GM12873 (cell line): ENCODE measurements at regions not wholly inside any gene's neighbourhood (a gene's known extent, or its start where the extent isn't known, plus 50 kb on each side); places are given as distances from the start of the nearest gene placed in this dataset.

Experiments used
- TF ChIP-seq, protein P1 (sequence below): IDR thresholded peaks from 2 replicates; pipeline ENCODE4 v1.5.1; 2012; ENCODE audit warnings: low read depth, mild to moderate bottlenecking, moderate library complexity, low read length, control low read depth; ENCODE audit not compliant: insufficient read depth; ENCODE audit errors: missing control alignments

DNA sequence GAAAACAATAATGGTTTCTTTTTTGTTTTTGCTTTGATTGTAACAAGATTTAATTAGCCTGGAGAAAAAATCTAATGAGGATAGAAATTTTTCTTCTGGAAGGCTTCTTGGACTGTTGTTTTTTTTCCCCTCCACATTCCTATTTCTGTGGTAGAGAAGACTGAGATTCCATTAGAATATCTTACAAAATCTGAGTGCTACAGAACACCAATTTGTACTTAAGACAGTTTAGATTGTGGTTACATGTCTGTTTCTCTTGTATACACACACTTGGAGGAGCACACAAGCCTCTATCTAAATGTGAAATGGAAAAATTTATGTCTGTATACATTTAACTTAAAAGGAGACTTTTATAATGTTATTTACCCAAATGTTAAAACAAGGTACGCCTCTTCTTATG is 176.9 kb upstream of the ARSJ start:
- TF ChIP-seq, protein P1, sequence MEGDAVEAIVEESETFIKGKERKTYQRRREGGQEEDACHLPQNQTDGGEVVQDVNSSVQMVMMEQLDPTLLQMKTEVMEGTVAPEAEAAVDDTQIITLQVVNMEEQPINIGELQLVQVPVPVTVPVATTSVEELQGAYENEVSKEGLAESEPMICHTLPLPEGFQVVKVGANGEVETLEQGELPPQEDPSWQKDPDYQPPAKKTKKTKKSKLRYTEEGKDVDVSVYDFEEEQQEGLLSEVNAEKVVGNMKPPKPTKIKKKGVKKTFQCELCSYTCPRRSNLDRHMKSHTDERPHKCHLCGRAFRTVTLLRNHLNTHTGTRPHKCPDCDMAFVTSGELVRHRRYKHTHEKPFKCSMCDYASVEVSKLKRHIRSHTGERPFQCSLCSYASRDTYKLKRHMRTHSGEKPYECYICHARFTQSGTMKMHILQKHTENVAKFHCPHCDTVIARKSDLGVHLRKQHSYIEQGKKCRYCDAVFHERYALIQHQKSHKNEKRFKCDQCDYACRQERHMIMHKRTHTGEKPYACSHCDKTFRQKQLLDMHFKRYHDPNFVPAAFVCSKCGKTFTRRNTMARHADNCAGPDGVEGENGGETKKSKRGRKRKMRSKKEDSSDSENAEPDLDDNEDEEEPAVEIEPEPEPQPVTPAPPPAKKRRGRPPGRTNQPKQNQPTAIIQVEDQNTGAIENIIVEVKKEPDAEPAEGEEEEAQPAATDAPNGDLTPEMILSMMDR = no peak

DNA sequence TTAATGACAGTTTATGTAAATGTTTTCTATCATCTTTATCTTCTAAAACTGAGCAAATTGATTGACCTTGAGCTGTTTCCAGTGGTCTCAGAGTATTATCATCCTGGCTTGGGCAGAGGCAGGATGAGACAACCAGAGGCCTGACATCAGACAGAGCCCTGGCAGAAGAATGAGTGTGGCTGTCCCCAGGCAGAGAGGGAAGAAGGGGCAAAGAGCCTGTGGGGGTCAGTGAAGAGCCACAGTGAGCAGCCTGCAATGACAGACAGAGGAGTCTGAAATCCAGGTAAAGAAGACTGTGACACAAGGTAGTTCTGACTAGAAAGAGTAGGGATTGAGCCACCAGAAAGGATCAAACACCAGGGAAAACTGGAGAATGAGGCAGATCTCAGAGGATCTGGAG is 182.4 kb upstream of the ARSJ start:
- TF ChIP-seq, protein P1 = no peak

DNA sequence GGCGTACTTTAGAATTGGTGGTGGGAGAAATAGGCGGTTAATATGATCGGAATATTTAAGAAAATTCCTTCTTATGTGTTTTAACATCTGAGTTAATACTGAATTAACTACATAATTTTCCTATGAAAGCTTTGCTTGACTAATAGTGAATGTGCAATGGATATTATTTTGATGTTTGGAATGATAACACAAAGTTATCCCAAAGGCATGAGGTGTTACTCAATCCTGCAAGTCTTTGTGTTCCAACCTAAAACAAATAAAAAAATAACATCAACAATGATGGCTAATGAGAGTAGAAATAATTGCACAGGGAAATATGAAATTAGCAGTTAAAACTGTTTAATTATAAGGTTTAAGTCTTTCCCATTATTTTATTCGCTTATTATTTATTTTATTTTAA is 183.6 kb upstream of the ARSJ start:
- TF ChIP-seq, protein P1 = no peak

DNA sequence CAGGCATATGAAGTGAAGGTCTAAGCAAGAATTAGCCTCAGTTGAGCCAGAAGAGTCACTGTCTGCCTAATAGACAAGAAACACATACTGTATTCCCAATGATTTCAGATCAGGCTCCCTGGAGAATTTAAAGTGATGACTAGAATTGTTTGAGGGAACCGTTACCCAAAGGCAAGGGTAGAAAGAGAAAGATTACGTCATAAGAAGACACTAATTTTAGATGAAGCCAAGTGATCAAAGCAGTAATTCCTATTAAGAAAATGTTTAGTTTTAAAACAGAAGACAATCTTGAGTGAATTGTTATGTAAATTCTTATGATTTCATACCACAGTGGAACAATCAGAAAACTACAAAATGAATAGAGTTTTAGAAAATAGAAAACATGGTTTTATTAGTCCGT is 194.5 kb upstream of the ARSJ start:
- TF ChIP-seq, protein P1 = no peak

DNA sequence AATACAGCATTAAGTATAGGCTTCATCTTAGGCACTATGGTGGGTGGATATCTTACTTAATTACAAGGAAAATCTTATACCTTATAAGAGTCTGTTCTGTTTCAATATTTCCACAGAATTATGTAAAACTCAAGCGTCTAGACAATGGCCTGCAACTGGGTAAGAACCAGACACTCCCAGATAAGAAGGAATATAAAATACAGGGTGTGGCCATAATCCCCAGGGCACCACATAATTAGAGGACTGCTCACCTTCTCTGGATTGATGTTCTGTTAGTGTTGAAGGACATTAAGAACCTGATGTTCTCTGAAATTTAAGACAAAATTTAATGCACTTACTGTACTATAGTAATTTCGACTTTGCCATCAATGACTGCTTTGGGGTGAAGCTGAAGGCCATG is 198.2 kb upstream of the ARSJ start:
- TF ChIP-seq, protein P1 = no peak

DNA sequence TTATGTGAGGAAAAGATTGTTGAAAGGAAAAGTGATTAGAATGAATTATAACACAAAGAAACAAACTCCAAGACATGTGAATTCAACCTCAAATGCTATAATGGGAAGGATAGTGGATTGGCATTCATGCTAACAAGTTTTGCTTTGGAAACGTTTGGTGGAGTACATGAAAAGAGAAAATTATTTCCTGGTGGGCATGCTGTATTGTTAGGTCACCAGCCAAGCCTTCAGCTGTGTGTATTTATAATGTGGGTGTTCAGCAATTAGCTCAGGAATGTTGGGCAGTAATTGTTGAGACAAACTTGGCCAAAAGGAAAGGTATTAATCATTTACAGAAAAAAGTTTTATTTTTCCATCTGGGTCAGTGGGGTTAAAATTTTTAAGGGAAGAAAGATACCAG is 198.9 kb upstream of the ARSJ start:
- TF ChIP-seq, protein P1 = no peak

DNA sequence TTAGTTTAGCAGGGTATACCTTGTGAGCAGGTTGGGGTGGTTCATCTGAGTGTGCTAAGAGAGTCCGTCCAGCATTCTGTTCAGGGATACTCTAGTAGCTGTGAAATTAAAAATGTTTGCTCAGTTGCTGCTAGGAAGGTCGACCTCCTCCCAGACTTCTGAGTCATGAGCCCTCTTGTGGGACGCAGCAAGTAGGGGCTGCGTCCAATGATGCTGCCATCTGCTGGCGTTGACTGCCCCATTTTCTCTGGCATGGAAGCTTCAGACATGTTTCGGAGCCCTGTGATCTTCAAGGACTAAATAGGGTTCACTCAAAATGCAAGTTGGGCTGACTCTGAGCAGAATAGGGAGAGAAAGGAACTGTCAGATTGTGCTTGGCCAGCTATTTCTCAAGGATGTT is 201.0 kb upstream of the ARSJ start:
- TF ChIP-seq, protein P1 = peak; percentile 54
